ENCODE measurements at regions not wholly inside any gene's neighbourhood (a gene's known extent, or its start where the extent isn't known, plus 50 kb on each side); places are given as distances from the start of the nearest gene placed in this dataset.
A peak's percentile ranks its signal among the peaks of the same experiment; 100 is the strongest.

GRCh38 chr20:19958928-19959327, 58.2 kb upstream of the NAA20 start:
- no peak for DNase-seq

- no peak for DNase-seq
Measured at GRCh38 chr20:19960745-19961144, 56.4 kb upstream of the NAA20 start.

GRCh38 chr20:19961293-19961692, 55.9 kb upstream of the NAA20 start:
- DNase-seq = no peak

GRCh38 chr20:19962958-19963357, 54.2 kb upstream of the NAA20 start:
- no peak for DNase-seq

GRCh38 chr20:19964289-19965265, 52.6 kb upstream of the NAA20 start:
- peak; percentile 69 for DNase-seq

- no peak for DNase-seq
Measured at GRCh38 chr20:19966840-19967239, 50.3 kb upstream of the NAA20 start.
